ENCODE measurements at regions not wholly inside any gene's neighbourhood (a gene's known extent, or its start where the extent isn't known, plus 50 kb on each side); places are given as distances from the start of the nearest gene placed in this dataset.

DNA sequence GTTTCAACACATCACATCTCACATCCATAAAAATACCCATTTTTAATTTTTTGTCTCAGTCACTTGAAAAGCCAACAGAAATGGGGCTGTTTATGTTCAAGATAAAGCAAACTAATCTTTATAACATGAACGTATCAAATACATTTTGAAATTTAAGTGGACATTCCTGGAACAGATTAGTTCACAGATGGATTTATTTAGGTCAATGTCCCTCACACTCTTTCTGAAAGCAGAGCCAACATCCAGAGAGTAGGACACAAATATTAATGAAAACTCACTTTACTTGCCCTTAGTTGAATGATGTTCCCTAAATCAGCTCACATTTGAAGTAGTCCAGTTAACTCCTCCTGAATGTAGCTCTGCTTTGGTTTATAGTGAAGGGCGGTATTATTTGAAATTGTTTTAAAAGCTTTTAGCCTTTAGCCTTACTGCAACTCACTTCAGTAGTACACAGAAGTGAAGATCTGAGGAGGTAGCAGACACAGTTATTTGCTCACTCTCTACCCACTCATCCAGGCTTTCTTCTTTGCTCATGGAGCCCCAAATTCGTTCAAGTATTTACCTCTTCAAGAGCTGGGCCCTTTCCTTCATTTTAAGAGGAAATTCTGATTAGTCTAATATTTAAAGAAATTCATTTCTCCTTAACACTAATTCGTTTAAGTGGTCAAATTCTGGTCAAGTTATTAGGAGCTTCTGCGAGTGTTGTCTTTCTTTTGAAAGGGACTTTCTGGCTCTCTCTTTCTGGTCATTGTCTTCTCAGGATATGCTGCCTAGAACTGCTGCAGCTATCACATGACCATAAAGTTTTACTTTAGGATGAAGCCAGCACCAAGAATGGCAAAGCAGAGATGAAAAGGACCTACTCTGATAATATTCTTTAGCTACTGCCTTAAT is 180.6 kb upstream of the AGR3 start:
- H3K79me2 ChIP-seq (ENCODE audit: insufficient read depth, low read length) = no peaks in the 10 kb centered on the region
- WGBS (ENCODE audit: low lambda C conversion rate) = 78% methylated on average over 5 of the region's 5 CpGs
- ATAC-seq = no peak
- H2AFZ ChIP-seq (ENCODE audit: low read length) = no peak overlapping the region
- no peak overlapping the region for H3K4me3 ChIP-seq (replicated peaks in 1 of 3; ENCODE audit: insufficient read depth in 1 of 3, low read depth in 2 of 3, low read length in 3 of 3)
- H4K20me1 ChIP-seq (ENCODE audit: insufficient read depth, low read length) = no peaks in the 10 kb centered on the region
- H3K9ac ChIP-seq (ENCODE audit: insufficient read depth, low read depth, low read length) = no peak overlapping the region
- intact Hi-C loops (cut with micrococcal nuclease; ENCODE audit: unreplicated experiment) (no loop called here), in situ Hi-C loops (cut with HindIII; ENCODE audit: extremely low pct_ligation_motif_present, low pct_unique_long_range_greater_than_20kb) (no loop called here)
- no peaks in the 10 kb centered on the region for H3K27me3 ChIP-seq (ENCODE audit: control insufficient read depth in 1 of 2, insufficient read depth in 2 of 2, low read length in 2 of 2)
- no peaks in the 10 kb centered on the region for H3K4me1 ChIP-seq (ENCODE audit: insufficient read depth, low read length)
- DNase-seq (ENCODE audit: low spot score) = no peak
- H3K9me3 ChIP-seq (ENCODE audit: low read length) = no peaks in the 10 kb centered on the region
- no TSS peak for BruUV-seq (replicated peaks)
- no peak overlapping the region for H3K4me2 ChIP-seq (ENCODE audit: low read depth, low read length)
- FAIRE-seq = no peak
- H3K27ac ChIP-seq (ENCODE audit: extremely low read length, insufficient read depth, low read length) = no peak overlapping the region
- ChIA-PET CTCF (ENCODE audit: low intra/inter-chr PET ratio, low total read pairs) (no interaction called here), POLR2A (no interaction called here)
- H3K36me3 ChIP-seq (replicated peaks in 1 of 2; ENCODE audit: control insufficient read depth in 1 of 2, insufficient read depth in 2 of 2, low read length in 2 of 2) = no peaks in the 10 kb centered on the region
- TF ChIP-seq ZBED4 (CRISPR knock-in tag; IDR thresholded peaks at IDR 0.05; ENCODE audit: borderline replicate concordance) (no peak), ZBTB42 (CRISPR knock-in tag; IDR thresholded peaks at IDR 0.05) (no peak), ZNF570 (CRISPR knock-in tag; IDR thresholded peaks at IDR 0.05; ENCODE audit: borderline replicate concordance) (no peak), KLF6 (CRISPR knock-in tag; IDR thresholded peaks at IDR 0.05) (no peak), ZNF597 (CRISPR knock-in tag; IDR thresholded peaks at IDR 0.05) (no peak), PTBP1 (IDR thresholded peaks at IDR 0.05; ENCODE audit: low read depth, low read length, poor library complexity, severe bottlenecking) (no peak), FOXJ3 (CRISPR knock-in tag; IDR thresholded peaks at IDR 0.05; ENCODE audit: borderline replicate concordance) (no peak), ARID4A (CRISPR knock-in tag; IDR thresholded peaks at IDR 0.05; ENCODE audit: borderline replicate concordance) (no peak)
- TF ChIP-seq, protein P1, sequence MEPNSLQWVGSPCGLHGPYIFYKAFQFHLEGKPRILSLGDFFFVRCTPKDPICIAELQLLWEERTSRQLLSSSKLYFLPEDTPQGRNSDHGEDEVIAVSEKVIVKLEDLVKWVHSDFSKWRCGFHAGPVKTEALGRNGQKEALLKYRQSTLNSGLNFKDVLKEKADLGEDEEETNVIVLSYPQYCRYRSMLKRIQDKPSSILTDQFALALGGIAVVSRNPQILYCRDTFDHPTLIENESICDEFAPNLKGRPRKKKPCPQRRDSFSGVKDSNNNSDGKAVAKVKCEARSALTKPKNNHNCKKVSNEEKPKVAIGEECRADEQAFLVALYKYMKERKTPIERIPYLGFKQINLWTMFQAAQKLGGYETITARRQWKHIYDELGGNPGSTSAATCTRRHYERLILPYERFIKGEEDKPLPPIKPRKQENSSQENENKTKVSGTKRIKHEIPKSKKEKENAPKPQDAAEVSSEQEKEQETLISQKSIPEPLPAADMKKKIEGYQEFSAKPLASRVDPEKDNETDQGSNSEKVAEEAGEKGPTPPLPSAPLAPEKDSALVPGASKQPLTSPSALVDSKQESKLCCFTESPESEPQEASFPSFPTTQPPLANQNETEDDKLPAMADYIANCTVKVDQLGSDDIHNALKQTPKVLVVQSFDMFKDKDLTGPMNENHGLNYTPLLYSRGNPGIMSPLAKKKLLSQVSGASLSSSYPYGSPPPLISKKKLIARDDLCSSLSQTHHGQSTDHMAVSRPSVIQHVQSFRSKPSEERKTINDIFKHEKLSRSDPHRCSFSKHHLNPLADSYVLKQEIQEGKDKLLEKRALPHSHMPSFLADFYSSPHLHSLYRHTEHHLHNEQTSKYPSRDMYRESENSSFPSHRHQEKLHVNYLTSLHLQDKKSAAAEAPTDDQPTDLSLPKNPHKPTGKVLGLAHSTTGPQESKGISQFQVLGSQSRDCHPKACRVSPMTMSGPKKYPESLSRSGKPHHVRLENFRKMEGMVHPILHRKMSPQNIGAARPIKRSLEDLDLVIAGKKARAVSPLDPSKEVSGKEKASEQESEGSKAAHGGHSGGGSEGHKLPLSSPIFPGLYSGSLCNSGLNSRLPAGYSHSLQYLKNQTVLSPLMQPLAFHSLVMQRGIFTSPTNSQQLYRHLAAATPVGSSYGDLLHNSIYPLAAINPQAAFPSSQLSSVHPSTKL (CRISPR knock-in tag; IDR thresholded peaks at IDR 0.05) = no peak

Data from HepG2 (cell line).